Esophagus squamous epithelium (tissue), 5 donors: ENCODE measurements at regions not wholly inside any gene's neighbourhood (a gene's known extent, or its start where the extent isn't known, plus 50 kb on each side); places are given as distances from the start of the nearest gene placed in this dataset.

Experiments used
- DNase-seq: peaks from one replicate; lab custom pipeline; 2025; lab: John Stamatoyannopoulos, UW
- H3K27ac ChIP-seq, 4 donors: fragments of 200-600 bp; sonication (generic); one replicate each; pipeline ENCODE4 v1.5.1; 2016 to 2019; ENCODE audit warnings: mild to moderate bottlenecking in 1 of 4
- H3K27me3 ChIP-seq, 4 donors: fragments of 200-600 bp; sonication (generic); 1 replicate in 3 of 4; 2 replicates in 1 of 4; pipeline versions ENCODE4 v1.5.1 to v1.6.0; 2017 to 2021; ENCODE audit warnings: antibody characterized with exemption in 1 of 4
- H3K36me3 ChIP-seq, 3 donors: fragments of 200-600 bp; sonication (generic); one replicate each; pipeline ENCODE4 v1.5.1; 2016 to 2019
- H3K4me1 ChIP-seq, 3 donors: fragments of 200-600 bp; sonication (generic); one replicate each; pipeline ENCODE4 v1.5.1; 2017 to 2019
- H3K4me3 ChIP-seq, 4 donors: fragments of 200-600 bp; sonication (generic); 1 replicate in 3 of 4; 2 replicates in 1 of 4; pipeline ENCODE4 v1.5.1; 2016 to 2019; ENCODE audit warnings: mild to moderate bottlenecking in 2 of 4, moderate library complexity in 1 of 4
- H3K9me3 ChIP-seq, 3 donors: fragments of 200-600 bp; sonication (generic); one replicate each; pipeline ENCODE4 v1.5.1; 2016 to 2019
- POLR2A ChIP-seq, 4 donors: fragments of 450-650 bp; IDR thresholded peaks; one replicate each; pipeline ENCODE4 v1.6.1; 2017; ENCODE audit warnings: antibody characterized with exemption in 4 of 4, mild to moderate bottlenecking in 4 of 4, moderate library complexity in 3 of 4
- WGBS, 2 donors: methylation state at CpG; one replicate each; pipeline ENCODE4 v1.1.5; 2018; 5-methylcytosine and 5-hydroxymethylcytosine counted together
- intact Hi-C: fragments of 100-400 bp; cut with DNase I; formaldehyde crosslinking; loops from one replicate; pipeline ENCODE4 v1.15.0; 2022
- TF ChIP-seq, protein P1 (sequence below), 6 experiments: fragments of 450-650 bp in 4 of 6; fragments of 200-600 bp in 2 of 6; sonication (generic) in 2 of 6; IDR thresholded peaks; one replicate each; pipeline ENCODE4 v1.5.1; 2016 to 2019; ENCODE audit warnings: antibody characterized with exemption in 6 of 6, mild to moderate bottlenecking in 4 of 6, moderate library complexity in 4 of 6
- donor health status: DM: yes; HTN: yes; CAD: no.

DNA sequence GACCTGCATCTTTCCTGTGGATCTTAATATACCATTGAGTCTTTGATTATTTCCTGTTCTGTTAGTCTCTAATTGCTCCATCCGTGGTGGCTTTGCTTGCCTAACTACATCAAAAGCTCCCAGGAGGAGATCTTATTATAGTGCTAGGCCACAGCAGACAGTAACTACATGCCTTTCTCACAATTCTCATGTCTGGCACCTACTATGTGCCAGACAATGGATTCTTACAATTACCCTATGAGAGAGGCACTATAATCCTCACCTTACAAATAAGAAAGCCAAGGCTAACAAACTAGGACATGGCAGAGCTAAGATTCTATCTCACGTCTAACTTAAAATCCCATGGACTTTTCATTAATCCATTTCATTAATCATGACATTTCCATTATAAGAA, 70.3 kb upstream of the TARS1 start:
- intact Hi-C loops: no loop called here

GRCh38 chr5:33371660-33372059, 69.1 kb upstream of the TARS1 start:
- WGBS, 2 donors: 87 to 90% methylated on average over 1 of the region's 1 CpG
- no peaks in the 10 kb centered on the region for H3K4me1 ChIP-seq
- TF ChIP-seq, protein P1, sequence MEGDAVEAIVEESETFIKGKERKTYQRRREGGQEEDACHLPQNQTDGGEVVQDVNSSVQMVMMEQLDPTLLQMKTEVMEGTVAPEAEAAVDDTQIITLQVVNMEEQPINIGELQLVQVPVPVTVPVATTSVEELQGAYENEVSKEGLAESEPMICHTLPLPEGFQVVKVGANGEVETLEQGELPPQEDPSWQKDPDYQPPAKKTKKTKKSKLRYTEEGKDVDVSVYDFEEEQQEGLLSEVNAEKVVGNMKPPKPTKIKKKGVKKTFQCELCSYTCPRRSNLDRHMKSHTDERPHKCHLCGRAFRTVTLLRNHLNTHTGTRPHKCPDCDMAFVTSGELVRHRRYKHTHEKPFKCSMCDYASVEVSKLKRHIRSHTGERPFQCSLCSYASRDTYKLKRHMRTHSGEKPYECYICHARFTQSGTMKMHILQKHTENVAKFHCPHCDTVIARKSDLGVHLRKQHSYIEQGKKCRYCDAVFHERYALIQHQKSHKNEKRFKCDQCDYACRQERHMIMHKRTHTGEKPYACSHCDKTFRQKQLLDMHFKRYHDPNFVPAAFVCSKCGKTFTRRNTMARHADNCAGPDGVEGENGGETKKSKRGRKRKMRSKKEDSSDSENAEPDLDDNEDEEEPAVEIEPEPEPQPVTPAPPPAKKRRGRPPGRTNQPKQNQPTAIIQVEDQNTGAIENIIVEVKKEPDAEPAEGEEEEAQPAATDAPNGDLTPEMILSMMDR (IDR thresholded peaks at IDR 0.05): no peak
- no peak for TF ChIP-seq POLR2A (IDR thresholded peaks at IDR 0.05)
- H3K27me3 ChIP-seq: no peaks in the 10 kb centered on the region
- no peak overlapping the region for H3K27ac ChIP-seq
- H3K36me3 ChIP-seq: no peaks in the 10 kb centered on the region
- intact Hi-C loops: no loop called here
- no peak overlapping the region for H3K4me3 ChIP-seq
- no peak for DNase-seq
- no peaks in the 10 kb centered on the region for H3K9me3 ChIP-seq

More for the DNA sequence above, 70.3 kb upstream of the TARS1 start:
- TF ChIP-seq POLR2A (IDR thresholded peaks at IDR 0.05): no peak
- TF ChIP-seq, protein P1 (IDR thresholded peaks at IDR 0.05): no peak
- H3K9me3 ChIP-seq: no peaks in the 10 kb centered on the region
- 65 to 82% methylated on average over 2 of the region's 2 CpGs for WGBS, 2 donors
- no peak for DNase-seq
- peak overlapping the region in 1 of 4 donors; percentile 29 for H3K27ac ChIP-seq
- H3K4me3 ChIP-seq: no peak overlapping the region
- no peaks in the 10 kb centered on the region for H3K36me3 ChIP-seq
- no peaks in the 10 kb centered on the region for H3K27me3 ChIP-seq
- no peaks in the 10 kb centered on the region for H3K4me1 ChIP-seq

- Histone ChIP-seq H3K36me3 (no peaks in the 10 kb centered on the region), H3K4me3 (no peak overlapping the region), H3K4me1 (no peaks in the 10 kb centered on the region), H3K27ac (no peak overlapping the region), H3K9me3 (no peaks in the 10 kb centered on the region), H3K27me3 (no peaks in the 10 kb centered on the region)
- DNase-seq: no peak
- WGBS, 2 donors: 72 to 84% methylated on average over 6 of the region's 6 CpGs
- intact Hi-C loops: no loop called here
- TF ChIP-seq, protein P1 (IDR thresholded peaks at IDR 0.05): no peak
- TF ChIP-seq POLR2A (IDR thresholded peaks at IDR 0.05): no peak
Observed at GRCh38 chr5:33372721-33373472, 67.9 kb upstream of the TARS1 start.

- no peak for DNase-seq
- Histone ChIP-seq H3K9me3 (no peaks in the 10 kb centered on the region), H3K27me3 (no peaks in the 10 kb centered on the region), H3K27ac (no peak overlapping the region), H3K36me3 (no peaks in the 10 kb centered on the region), H3K4me3 (no peak overlapping the region), H3K4me1 (no peaks in the 10 kb centered on the region)
- intact Hi-C loops: no loop called here
- TF ChIP-seq, protein P1 (IDR thresholded peaks at IDR 0.05): no peak
- no peak for TF ChIP-seq POLR2A (IDR thresholded peaks at IDR 0.05)
- 83 to 100% methylated on average over 2 of the region's 2 CpGs for WGBS, 2 donors
Observed at GRCh38 chr5:33375900-33376299, 64.9 kb upstream of the TARS1 start.

GRCh38 chr5:33379757-33380156, 61.0 kb upstream of the TARS1 start:
- no peak for TF ChIP-seq POLR2A (IDR thresholded peaks at IDR 0.05)
- TF ChIP-seq, protein P1 (IDR thresholded peaks at IDR 0.05): peak in 3 of 6 experiments; percentile 21 to 41 (median 24)
- intact Hi-C loops: no loop called here
- Histone ChIP-seq H3K27ac (no peak overlapping the region), H3K9me3 (peaks cover 0 to under 1% (median 0%) of the 10 kb centered on the region in 3 donors), H3K27me3 (no peaks in the 10 kb centered on the region), H3K4me1 (no peaks in the 10 kb centered on the region), H3K4me3 (no peak overlapping the region), H3K36me3 (no peaks in the 10 kb centered on the region)
- WGBS, 2 donors: 79 to 83% methylated on average over 10 of the region's 10 CpGs
- DNase-seq: no peak
